Type B pancreatic cell (in vitro differentiated cells): ENCODE measurements at regions not wholly inside any gene's neighbourhood (a gene's known extent, or its start where the extent isn't known, plus 50 kb on each side); places are given as distances from the start of the nearest gene placed in this dataset.

Experiments
- DNase-seq: peaks from one replicate; pipeline ENCODE4 v3.0.0; 2021; ENCODE audit warnings: mixed read lengths; ENCODE audit not compliant: unreplicated experiment; ENCODE audit errors: extremely low spot score
- H3K27ac Mint-ChIP-seq: 2 replicates; pipeline ENCODE4 v1.8.0; 2021; ENCODE audit warnings: mild to moderate bottlenecking, mixed read lengths
- H3K27me3 Mint-ChIP-seq: 2 replicates; pipeline ENCODE4 v1.8.0; 2021; ENCODE audit warnings: mixed read lengths
- H3K36me3 Mint-ChIP-seq: 2 replicates; pipeline ENCODE4 v1.8.0; 2021; ENCODE audit warnings: mixed read lengths
- H3K4me1 Mint-ChIP-seq: one replicate; pipeline ENCODE4 v1.8.0; 2021; ENCODE audit warnings: mixed read lengths; ENCODE audit not compliant: unreplicated experiment
- H3K4me3 Mint-ChIP-seq: 2 replicates; pipeline ENCODE4 v1.8.0; 2021; ENCODE audit warnings: mild to moderate bottlenecking, mixed read lengths
- H3K9me3 Mint-ChIP-seq: 2 replicates; pipeline ENCODE4 v1.8.0; 2021; ENCODE audit warnings: mixed read lengths
- TF ChIP-seq, protein P1 (sequence below): fragments of 200-600 bp; sonication (generic); conservative IDR thresholded peaks from 2 replicates; pipeline ENCODE4 v1.5.0; 2021; ENCODE audit warnings: antibody characterized with exemption, mild to moderate bottlenecking

DNA sequence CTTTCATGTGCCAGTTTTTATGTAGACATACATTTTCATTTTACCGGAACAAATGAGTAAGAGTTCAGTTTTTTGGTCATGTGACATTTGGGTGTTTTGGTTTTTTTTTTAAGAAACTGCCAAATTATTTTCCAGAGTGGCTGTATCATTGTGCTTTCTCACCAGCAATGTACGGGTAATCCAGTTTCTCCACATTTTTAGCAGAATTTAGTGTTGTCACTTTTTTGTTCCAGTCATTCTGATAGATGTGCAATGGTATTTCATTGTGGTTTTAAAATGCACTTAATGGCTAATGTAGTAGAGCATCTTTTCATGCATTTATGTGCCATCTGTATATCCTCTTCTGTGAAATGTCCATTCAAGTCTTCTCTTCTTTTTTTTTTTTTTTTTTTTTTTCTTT lies 126.5 kb upstream of the FBXO11 start:
- H3K9me3 Mint-ChIP-seq, result no peaks in the 10 kb centered on the region
- no peak overlapping the region for H3K4me3 Mint-ChIP-seq
- no peaks in the 10 kb centered on the region for H3K36me3 Mint-ChIP-seq
- peak overlapping the region; percentile 58 for H3K27ac Mint-ChIP-seq
- no peaks in the 10 kb centered on the region for H3K4me1 Mint-ChIP-seq
- no peak for DNase-seq
- H3K27me3 Mint-ChIP-seq, result no peaks in the 10 kb centered on the region
- TF ChIP-seq, protein P1, sequence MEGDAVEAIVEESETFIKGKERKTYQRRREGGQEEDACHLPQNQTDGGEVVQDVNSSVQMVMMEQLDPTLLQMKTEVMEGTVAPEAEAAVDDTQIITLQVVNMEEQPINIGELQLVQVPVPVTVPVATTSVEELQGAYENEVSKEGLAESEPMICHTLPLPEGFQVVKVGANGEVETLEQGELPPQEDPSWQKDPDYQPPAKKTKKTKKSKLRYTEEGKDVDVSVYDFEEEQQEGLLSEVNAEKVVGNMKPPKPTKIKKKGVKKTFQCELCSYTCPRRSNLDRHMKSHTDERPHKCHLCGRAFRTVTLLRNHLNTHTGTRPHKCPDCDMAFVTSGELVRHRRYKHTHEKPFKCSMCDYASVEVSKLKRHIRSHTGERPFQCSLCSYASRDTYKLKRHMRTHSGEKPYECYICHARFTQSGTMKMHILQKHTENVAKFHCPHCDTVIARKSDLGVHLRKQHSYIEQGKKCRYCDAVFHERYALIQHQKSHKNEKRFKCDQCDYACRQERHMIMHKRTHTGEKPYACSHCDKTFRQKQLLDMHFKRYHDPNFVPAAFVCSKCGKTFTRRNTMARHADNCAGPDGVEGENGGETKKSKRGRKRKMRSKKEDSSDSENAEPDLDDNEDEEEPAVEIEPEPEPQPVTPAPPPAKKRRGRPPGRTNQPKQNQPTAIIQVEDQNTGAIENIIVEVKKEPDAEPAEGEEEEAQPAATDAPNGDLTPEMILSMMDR, result no peak

DNA sequence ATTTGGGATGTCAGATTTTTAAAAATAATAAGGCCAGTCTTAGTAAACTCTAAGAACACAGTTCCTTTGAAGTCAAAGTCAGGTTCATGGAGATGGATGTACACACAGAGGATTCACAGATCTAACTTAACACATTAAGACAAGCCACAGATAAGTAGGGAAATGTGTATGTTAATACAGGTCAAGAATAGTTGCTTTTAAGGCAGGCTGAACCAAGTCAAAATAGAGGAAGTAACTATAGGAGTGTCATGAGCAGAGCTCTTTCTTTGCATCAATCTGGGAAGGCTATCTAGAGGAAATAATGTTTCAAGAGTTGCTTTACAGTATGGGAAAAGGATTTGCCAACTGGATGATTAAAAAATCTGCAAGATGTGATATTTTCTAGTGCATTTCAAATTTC lies 128.0 kb upstream of the FBXO11 start:
- no peaks in the 10 kb centered on the region for H3K4me1 Mint-ChIP-seq
- no peaks in the 10 kb centered on the region for H3K36me3 Mint-ChIP-seq
- H3K4me3 Mint-ChIP-seq, result no peak overlapping the region
- TF ChIP-seq, protein P1, result no peak
- H3K27me3 Mint-ChIP-seq, result no peaks in the 10 kb centered on the region
- H3K9me3 Mint-ChIP-seq, result no peaks in the 10 kb centered on the region
- no peak for DNase-seq
- H3K27ac Mint-ChIP-seq, result no peak overlapping the region

DNA sequence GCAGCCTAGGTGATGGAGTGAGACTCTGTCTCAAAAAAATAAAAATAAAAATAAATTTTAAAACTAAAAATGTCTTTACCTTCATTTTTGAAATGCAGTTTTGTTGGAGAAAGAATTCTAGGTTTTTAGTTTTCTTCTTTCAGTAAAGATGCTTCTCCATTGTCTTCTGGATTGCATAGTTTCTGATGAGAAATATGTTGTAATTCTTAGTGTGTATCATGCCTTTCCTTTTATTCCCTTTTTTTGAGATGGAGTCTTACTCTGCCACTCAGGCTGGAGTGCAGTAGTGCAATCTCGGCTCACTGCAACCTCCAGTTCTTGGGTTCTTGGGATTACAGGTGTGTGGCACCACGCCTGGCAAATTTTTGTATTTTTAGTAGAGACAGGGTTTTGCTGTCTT lies 130.0 kb upstream of the FBXO11 start:
- TF ChIP-seq, protein P1, result no peak
- Mint-ChIP-seq H3K36me3 (no peaks in the 10 kb centered on the region), H3K27me3 (peaks cover 3% of the 10 kb centered on the region), H3K4me1 (no peaks in the 10 kb centered on the region), H3K27ac (no peak overlapping the region), H3K4me3 (no peak overlapping the region), H3K9me3 (no peaks in the 10 kb centered on the region)
- DNase-seq, result no peak

DNA sequence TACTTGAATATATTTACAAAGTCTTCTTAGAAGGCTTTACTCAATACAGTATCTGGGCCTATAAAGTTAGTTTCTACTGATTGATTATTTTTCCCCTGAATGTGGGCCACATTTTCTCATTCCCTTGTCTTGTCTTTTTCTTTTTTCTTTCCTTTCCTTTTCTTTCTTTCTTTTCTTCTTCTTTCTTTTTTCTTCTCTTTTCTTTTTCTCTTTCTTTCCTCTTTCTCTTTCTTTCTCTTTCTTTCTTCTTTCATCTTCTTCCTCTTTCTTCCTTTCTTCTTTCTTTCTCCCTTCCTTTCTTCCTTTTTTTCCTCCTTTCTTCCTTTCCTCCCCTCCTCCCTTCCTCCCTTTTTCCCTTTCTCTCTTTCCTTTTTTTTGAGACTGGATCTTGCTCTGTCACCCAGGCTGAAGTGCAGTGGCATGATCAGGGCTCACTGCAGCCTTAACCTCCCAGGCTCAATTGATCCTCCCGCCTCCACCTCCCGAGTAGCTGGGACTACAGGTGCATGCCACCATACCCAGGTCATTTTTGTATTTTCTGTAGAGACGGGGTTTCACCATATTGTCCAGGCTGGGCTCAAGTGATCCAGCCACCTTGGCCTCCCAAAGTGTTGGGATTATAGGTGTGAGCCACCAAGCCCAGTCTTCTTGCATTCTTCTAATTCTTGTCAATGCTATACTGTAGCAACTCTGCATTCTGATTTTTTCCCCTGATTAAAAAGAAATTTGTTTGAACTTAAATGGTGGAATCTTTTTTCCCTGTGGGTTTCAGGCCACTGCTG lies 133.1 kb upstream of the FBXO11 start:
- Mint-ChIP-seq H3K27me3 (peaks cover 6% of the 10 kb centered on the region), H3K4me1 (no peaks in the 10 kb centered on the region), H3K36me3 (no peaks in the 10 kb centered on the region), H3K9me3 (no peaks in the 10 kb centered on the region), H3K27ac (no peak overlapping the region), H3K4me3 (no peak overlapping the region)
- TF ChIP-seq, protein P1, result no peak
- no peak for DNase-seq

DNA sequence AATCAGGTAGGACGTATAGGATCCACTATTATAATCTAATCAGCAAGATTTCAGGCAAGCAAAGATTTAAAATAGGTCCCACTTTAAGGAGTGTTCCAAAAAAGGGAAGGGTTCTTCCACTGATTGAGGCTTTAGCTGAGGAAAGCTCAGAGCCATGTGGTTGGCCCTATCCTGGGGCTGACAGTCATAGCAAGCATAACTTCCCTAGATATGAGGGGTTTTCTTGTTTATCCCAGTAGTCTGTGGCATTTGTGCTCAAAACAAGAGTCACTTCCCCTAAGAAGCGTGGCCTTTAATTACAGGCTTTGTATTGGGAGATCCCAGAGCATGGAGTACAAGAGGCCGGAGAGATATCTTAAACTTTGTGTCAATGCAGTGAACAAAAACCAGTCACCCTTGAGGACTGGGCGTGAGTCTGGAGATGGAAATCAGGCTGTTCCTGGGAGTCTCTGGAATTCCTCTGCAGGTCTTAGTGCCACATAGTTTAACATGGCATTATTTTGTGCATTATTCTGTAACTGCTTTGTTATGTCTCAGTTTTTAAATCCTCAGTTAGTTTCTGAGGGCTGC lies 136.9 kb upstream of the FBXO11 start:
- TF ChIP-seq, protein P1, result no peak

More for the DNA sequence above, 136.9 kb upstream of the FBXO11 start:
- no peak for DNase-seq
- peaks cover 6% of the 10 kb centered on the region for H3K27me3 Mint-ChIP-seq
- no peaks in the 10 kb centered on the region for H3K4me1 Mint-ChIP-seq
- no peak overlapping the region for H3K27ac Mint-ChIP-seq
- no peaks in the 10 kb centered on the region for H3K36me3 Mint-ChIP-seq
- H3K4me3 Mint-ChIP-seq, result no peak overlapping the region
- no peaks in the 10 kb centered on the region for H3K9me3 Mint-ChIP-seq
